SK-N-MC (cell line): ENCODE measurements at regions not wholly inside any gene's neighbourhood (a gene's known extent, or its start where the extent isn't known, plus 50 kb on each side); places are given as distances from the start of the nearest gene placed in this dataset.

Experiments
- EZH2 ChIP-seq: fragments of 200-600 bp; sonication (generic); IDR thresholded peaks from one replicate; pipeline ENCODE4 v1.6.1; 2017; ENCODE audit warnings: antibody characterized with exemption
- POLR2AphosphoS5 ChIP-seq: IDR thresholded peaks from 2 replicates; pipeline ENCODE4 v1.6.1; 2012; ENCODE audit warnings: mild to moderate bottlenecking, low read depth, low read length, borderline replicate concordance

GRCh38 chr17:31622500-31622899, 231.0 kb downstream of the RAB11FIP4 start:
- TF ChIP-seq EZH2 (no peak), POLR2AphosphoS5 (no peak)
